ENCODE measurements at regions not wholly inside any gene's neighbourhood (a gene's known extent, or its start where the extent isn't known, plus 50 kb on each side); places are given as distances from the start of the nearest gene placed in this dataset.

- TF ChIP-seq, protein P1, sequence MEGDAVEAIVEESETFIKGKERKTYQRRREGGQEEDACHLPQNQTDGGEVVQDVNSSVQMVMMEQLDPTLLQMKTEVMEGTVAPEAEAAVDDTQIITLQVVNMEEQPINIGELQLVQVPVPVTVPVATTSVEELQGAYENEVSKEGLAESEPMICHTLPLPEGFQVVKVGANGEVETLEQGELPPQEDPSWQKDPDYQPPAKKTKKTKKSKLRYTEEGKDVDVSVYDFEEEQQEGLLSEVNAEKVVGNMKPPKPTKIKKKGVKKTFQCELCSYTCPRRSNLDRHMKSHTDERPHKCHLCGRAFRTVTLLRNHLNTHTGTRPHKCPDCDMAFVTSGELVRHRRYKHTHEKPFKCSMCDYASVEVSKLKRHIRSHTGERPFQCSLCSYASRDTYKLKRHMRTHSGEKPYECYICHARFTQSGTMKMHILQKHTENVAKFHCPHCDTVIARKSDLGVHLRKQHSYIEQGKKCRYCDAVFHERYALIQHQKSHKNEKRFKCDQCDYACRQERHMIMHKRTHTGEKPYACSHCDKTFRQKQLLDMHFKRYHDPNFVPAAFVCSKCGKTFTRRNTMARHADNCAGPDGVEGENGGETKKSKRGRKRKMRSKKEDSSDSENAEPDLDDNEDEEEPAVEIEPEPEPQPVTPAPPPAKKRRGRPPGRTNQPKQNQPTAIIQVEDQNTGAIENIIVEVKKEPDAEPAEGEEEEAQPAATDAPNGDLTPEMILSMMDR (IDR thresholded peaks at IDR 0.05) = no peak
- no peak for TF ChIP-seq POLR2A (IDR thresholded peaks at IDR 0.05)
- no peak for TF ChIP-seq POLR2AphosphoS5 (IDR thresholded peaks at IDR 0.05)
Measured at GRCh38 chr9:82131072-82131471, 142.5 kb downstream of the SPATA31D1 start.

Measured in breast epithelium (tissue), 3 donors.